ENCODE measurements at regions not wholly inside any gene's neighbourhood (a gene's known extent, or its start where the extent isn't known, plus 50 kb on each side); places are given as distances from the start of the nearest gene placed in this dataset.

DNA sequence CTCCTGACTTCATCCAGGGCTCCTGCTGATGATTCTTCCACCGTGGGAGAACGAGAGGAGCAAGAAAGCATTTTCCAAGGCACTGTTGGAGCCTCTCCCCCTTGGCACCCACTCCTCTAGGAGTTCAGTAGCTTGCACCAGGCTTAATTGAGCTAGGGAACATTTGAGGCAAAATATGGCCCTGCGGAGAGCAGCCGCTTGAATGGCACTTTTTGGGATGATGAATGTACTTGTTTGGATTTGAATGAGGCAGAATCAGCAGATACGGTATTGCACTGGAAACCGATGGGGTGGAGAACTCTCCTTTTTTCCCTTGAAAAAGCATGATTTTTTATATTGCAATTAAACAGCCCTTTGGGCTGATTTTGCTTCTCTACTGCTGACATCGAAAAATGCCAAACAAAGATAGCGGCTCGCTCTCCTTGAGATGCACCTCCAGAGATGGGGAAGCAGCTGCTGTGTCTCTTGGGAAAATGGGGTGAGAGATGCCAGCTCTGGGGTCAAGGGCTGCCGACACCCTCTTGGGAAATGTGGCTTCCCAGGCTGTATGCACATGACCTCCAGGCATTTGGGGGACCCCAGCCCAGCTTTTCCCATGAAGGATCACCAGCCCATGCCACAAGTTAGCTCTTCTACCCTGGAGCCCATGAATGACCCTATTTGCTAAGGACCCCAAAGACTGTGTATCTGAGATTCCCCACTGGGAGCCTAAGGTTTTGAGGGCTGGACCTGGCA is 55.4 kb upstream of the LRP8 start:
- TF ChIP-seq EP300 (IDR thresholded peaks at IDR 0.05) = no peak
- TF ChIP-seq, protein P1, sequence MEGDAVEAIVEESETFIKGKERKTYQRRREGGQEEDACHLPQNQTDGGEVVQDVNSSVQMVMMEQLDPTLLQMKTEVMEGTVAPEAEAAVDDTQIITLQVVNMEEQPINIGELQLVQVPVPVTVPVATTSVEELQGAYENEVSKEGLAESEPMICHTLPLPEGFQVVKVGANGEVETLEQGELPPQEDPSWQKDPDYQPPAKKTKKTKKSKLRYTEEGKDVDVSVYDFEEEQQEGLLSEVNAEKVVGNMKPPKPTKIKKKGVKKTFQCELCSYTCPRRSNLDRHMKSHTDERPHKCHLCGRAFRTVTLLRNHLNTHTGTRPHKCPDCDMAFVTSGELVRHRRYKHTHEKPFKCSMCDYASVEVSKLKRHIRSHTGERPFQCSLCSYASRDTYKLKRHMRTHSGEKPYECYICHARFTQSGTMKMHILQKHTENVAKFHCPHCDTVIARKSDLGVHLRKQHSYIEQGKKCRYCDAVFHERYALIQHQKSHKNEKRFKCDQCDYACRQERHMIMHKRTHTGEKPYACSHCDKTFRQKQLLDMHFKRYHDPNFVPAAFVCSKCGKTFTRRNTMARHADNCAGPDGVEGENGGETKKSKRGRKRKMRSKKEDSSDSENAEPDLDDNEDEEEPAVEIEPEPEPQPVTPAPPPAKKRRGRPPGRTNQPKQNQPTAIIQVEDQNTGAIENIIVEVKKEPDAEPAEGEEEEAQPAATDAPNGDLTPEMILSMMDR (IDR thresholded peaks at IDR 0.05) = no peak

Measured in ovary (tissue), 3 donors.